GM12878 (cell line): ENCODE measurements at regions not wholly inside any gene's neighbourhood (a gene's known extent, or its start where the extent isn't known, plus 50 kb on each side); places are given as distances from the start of the nearest gene placed in this dataset.

Experiments
- CHD2 ChIP-seq: IDR thresholded peaks from 2 replicates; pipeline ENCODE4 v1.6.1; 2011; ENCODE audit warnings: low read depth, low read length, improper control_type of control experiment, borderline replicate concordance
- CREB1 ChIP-seq: IDR thresholded peaks from 2 replicates; pipeline ENCODE4 v1.6.1; 2012; ENCODE audit warnings: low read depth, mild to moderate bottlenecking, inconsistent platforms
- CTCF ChIP-seq, 3 experiments: IDR thresholded peaks in 2 of 3; conservative IDR thresholded peaks in 1 of 3; 2 replicates each; pipeline ENCODE4 v1.5.1; 2011; ENCODE audit warnings: low read depth in 3 of 3, low read length in 3 of 3, mild to moderate bottlenecking in 3 of 3, control low read depth in 2 of 3, moderate library complexity in 2 of 3, inconsistent platforms in 1 of 3, mixed read lengths in 1 of 3; ENCODE audit not compliant: control insufficient read depth in 2 of 3, insufficient read depth in 1 of 3; ENCODE audit errors: extremely low read depth in 1 of 3
- MTA2 ChIP-seq: fragments of 450-650 bp; IDR thresholded peaks from 2 replicates; pipeline ENCODE4 v1.6.1; 2016; ENCODE audit warnings: low read depth, mild to moderate bottlenecking, moderate library complexity
- MYC ChIP-seq: IDR thresholded peaks from 2 replicates; pipeline ENCODE4 v1.6.1; 2011; ENCODE audit warnings: mild to moderate bottlenecking, low read length, moderate library complexity, inconsistent platforms; ENCODE audit not compliant: insufficient read depth, insufficient replicate concordance, insufficient read length, severe bottlenecking
- POLR2A ChIP-seq: IDR thresholded peaks from 2 replicates; pipeline ENCODE4 v1.6.1; 2011; ENCODE audit warnings: low read depth, mild to moderate bottlenecking, low read length
- POLR2AphosphoS5 ChIP-seq: IDR thresholded peaks from 2 replicates; pipeline ENCODE4 v1.6.1; 2011; ENCODE audit warnings: mild to moderate bottlenecking, low read length, inconsistent platforms
- REST ChIP-seq: IDR thresholded peaks from 2 replicates; pipeline ENCODE4 v1.6.1; 2012; ENCODE audit warnings: mild to moderate bottlenecking, low read depth, low read length
- SIN3A ChIP-seq: IDR thresholded peaks from 2 replicates; pipeline ENCODE4 v1.6.1; 2012; ENCODE audit warnings: low read depth, low read length, improper control_type of control experiment
- SPI1 ChIP-seq: IDR thresholded peaks from 2 replicates; pipeline ENCODE4 v1.6.1; 2011; ENCODE audit warnings: low read depth, mild to moderate bottlenecking, low read length, moderate library complexity, borderline replicate concordance; ENCODE audit not compliant: insufficient read depth
- TAF1 ChIP-seq: IDR thresholded peaks from 2 replicates; pipeline ENCODE4 v1.6.1; 2011; ENCODE audit warnings: mild to moderate bottlenecking, low read depth, low read length, borderline replicate concordance
- TF ChIP-seq, protein P1 (sequence below): IDR thresholded peaks from 2 replicates; pipeline ENCODE4 v1.6.1; 2012; ENCODE audit warnings: low read length, inconsistent platforms

DNA sequence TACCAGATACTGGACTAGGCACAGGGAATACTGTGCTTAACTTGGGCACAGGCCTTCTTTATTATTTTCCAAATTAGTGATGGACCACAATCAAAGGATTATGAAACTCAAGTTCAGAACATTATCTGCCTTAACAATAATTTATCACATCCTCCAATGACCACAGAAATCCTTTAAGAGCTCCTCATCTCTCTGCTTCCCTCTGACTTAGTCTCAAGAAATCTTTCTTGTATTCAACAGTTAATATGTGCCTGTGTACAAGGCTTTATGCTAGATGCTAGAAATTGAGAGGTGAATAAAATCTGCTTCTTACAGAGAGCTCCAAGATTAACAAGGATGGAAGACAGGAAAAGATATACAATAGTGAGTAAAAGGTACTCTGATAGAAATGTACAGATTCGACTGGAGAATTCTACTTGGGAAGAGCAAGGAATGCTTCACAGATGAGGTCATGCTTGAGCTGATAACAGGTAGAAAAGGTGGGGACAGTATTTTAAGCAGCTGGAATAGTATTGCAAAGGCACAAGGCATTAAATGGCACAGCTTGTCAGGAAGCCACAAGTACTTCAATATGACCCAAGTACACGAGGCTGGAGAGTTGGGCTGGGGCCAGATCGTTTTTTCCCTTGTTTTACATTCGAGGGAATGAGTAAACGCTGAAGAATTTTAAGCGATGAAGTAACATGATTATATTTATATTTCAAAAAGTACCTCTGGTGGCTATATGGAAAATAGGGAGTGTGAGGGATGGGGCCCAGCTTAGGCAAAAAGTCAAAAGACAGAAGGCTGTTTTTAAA, 55.1 kb upstream of the ARID2 start:
- no peak for TF ChIP-seq CTCF (IDR thresholded peaks at IDR 0.05 in 2 of 3, conservative IDR thresholded peaks at IDR 0.05 in 1 of 3; ENCODE audit: control insufficient read depth in 2 of 3, extremely low read depth in 1 of 3, insufficient read depth in 1 of 3, low read depth in 3 of 3, low read length in 3 of 3)
- TF ChIP-seq POLR2AphosphoS5, result no peak
- no peak for TF ChIP-seq CREB1
- no peak for TF ChIP-seq SIN3A
- no peak for TF ChIP-seq CHD2
- TF ChIP-seq MYC, result no peak
- TF ChIP-seq, protein P1, sequence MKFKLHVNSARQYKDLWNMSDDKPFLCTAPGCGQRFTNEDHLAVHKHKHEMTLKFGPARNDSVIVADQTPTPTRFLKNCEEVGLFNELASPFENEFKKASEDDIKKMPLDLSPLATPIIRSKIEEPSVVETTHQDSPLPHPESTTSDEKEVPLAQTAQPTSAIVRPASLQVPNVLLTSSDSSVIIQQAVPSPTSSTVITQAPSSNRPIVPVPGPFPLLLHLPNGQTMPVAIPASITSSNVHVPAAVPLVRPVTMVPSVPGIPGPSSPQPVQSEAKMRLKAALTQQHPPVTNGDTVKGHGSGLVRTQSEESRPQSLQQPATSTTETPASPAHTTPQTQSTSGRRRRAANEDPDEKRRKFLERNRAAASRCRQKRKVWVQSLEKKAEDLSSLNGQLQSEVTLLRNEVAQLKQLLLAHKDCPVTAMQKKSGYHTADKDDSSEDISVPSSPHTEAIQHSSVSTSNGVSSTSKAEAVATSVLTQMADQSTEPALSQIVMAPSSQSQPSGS, result no peak
- no peak for TF ChIP-seq POLR2A
- no peak for TF ChIP-seq TAF1
- no peak for TF ChIP-seq MTA2
- TF ChIP-seq REST, result no peak
- TF ChIP-seq SPI1, result no peak
